Lung (tissue), 11 donors: ENCODE measurements at regions not wholly inside any gene's neighbourhood (a gene's known extent, or its start where the extent isn't known, plus 50 kb on each side); places are given as distances from the start of the nearest gene placed in this dataset.
"Not testable (repeated sequence)": the region's sequence is repeated elsewhere in the genome, so short reads cannot be mapped to it uniquely, and the experiment has no call there.

Experiments used
- ATAC-seq: fragments of 200-7000 bp; cut with Tn5 transposase; one replicate; pipeline ENCODE4 v1.9.1; 2020; ENCODE audit warnings: moderate number of reproducible peaks; ENCODE audit not compliant: insufficient read depth, low FRiP score
- DNase-seq, 3 donors: peaks; one replicate each; pipeline ENCODE4 v3.0.0-alpha.2; 2013 to 2017
- H3K27ac ChIP-seq, 2 donors: one replicate each; pipeline ENCODE4 v1.5.1; 2013; ENCODE audit warnings: mild to moderate bottlenecking in 2 of 2, moderate library complexity in 2 of 2, control low read depth in 1 of 2, inconsistent platforms in 1 of 2, low read depth in 1 of 2, low read length in 1 of 2
- H3K27me3 ChIP-seq, 3 donors: one replicate each; pipeline ENCODE4 v1.5.1; 2013; ENCODE audit warnings: low read length in 2 of 3; ENCODE audit not compliant: control insufficient read depth in 3 of 3, insufficient read depth in 3 of 3
- H3K36me3 ChIP-seq, 4 donors: one replicate each; pipeline ENCODE4 v1.5.1; 2013; ENCODE audit warnings: low read length in 4 of 4, mild to moderate bottlenecking in 1 of 4, moderate library complexity in 1 of 4; ENCODE audit not compliant: control insufficient read depth in 4 of 4, insufficient read depth in 4 of 4
- H3K4me1 ChIP-seq, 5 donors: one replicate each; pipeline ENCODE4 v1.5.1; 2013; ENCODE audit warnings: low read length in 5 of 5, mild to moderate bottlenecking in 2 of 5, moderate library complexity in 1 of 5; ENCODE audit not compliant: control insufficient read depth in 5 of 5, insufficient read depth in 5 of 5
- H3K4me3 ChIP-seq: one replicate; pipeline ENCODE4 v1.5.1; 2013; ENCODE audit warnings: mild to moderate bottlenecking, control low read depth, moderate library complexity
- H3K9ac ChIP-seq, 2 donors: one replicate each; pipeline ENCODE4 v1.5.1; 2013; ENCODE audit warnings: low read length in 2 of 2, control low read depth in 1 of 2; ENCODE audit not compliant: insufficient read depth in 1 of 2
- H3K9me3 ChIP-seq, 4 donors: one replicate each; pipeline ENCODE4 v1.5.1; 2013; ENCODE audit warnings: low read length in 3 of 4, mild to moderate bottlenecking in 1 of 4, moderate library complexity in 1 of 4; ENCODE audit not compliant: control insufficient read depth in 4 of 4, insufficient read depth in 3 of 4
- WGBS, 2 donors: extraction: QIAGEN DNeasy Blood & Tissue Kit; methylation state at CpG; one replicate each; pipeline ENCODE4 v1.1.7; 2013; 5-methylcytosine and 5-hydroxymethylcytosine counted together
- TF ChIP-seq, protein P1 (sequence below): IDR thresholded peaks from 2 replicates; pipeline ENCODE4 v1.5.1; 2012; ENCODE audit warnings: mild to moderate bottlenecking; ENCODE audit errors: control extremely low read depth, extremely low read depth
- donor health status: control.
- donor health status: control.
- donor health status: Bipolar disorder and iron deficiency.
- donor health status: healthy.
- donor health status: DM: yes; HTN: yes; CAD: no.

DNA sequence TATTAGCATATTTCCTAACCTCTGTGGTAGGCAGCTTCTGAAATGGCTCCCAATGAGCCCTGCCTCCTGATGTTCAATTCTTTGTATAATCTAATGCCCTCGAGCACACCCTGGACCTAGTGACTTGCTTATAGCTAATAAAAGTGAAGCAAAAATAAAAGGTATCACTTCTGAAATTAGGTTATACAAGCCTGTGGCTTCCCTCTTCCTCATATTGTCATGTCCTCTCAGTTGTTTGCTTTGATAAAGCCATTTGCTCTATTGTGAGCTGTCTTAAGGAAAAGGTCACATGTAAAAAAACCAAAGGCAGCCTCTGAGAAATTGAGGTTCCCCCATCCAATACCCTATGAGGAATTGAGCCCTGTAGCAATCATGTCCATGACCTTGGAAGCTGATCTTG lies 442.1 kb upstream of the ADGRB3 start:
- H3K36me3 ChIP-seq: no peaks in the 10 kb centered on the region
- ATAC-seq (no peak), DNase-seq (no peak)
- H3K4me1 ChIP-seq: peaks cover 0 to 9% (median 0%) of the 10 kb centered on the region in 5 donors
- no peaks in the 10 kb centered on the region for H3K27me3 ChIP-seq
- H3K4me3 ChIP-seq: no peak overlapping the region
- no peak overlapping the region for H3K9ac ChIP-seq
- 65 to 90% methylated on average over 1 of the region's 1 CpG for WGBS, 2 donors
- TF ChIP-seq, protein P1, sequence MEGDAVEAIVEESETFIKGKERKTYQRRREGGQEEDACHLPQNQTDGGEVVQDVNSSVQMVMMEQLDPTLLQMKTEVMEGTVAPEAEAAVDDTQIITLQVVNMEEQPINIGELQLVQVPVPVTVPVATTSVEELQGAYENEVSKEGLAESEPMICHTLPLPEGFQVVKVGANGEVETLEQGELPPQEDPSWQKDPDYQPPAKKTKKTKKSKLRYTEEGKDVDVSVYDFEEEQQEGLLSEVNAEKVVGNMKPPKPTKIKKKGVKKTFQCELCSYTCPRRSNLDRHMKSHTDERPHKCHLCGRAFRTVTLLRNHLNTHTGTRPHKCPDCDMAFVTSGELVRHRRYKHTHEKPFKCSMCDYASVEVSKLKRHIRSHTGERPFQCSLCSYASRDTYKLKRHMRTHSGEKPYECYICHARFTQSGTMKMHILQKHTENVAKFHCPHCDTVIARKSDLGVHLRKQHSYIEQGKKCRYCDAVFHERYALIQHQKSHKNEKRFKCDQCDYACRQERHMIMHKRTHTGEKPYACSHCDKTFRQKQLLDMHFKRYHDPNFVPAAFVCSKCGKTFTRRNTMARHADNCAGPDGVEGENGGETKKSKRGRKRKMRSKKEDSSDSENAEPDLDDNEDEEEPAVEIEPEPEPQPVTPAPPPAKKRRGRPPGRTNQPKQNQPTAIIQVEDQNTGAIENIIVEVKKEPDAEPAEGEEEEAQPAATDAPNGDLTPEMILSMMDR: no peak
- peaks cover 0 to 8% (median 3%) of the 10 kb centered on the region in 4 donors for H3K9me3 ChIP-seq
- no peak overlapping the region for H3K27ac ChIP-seq

DNA sequence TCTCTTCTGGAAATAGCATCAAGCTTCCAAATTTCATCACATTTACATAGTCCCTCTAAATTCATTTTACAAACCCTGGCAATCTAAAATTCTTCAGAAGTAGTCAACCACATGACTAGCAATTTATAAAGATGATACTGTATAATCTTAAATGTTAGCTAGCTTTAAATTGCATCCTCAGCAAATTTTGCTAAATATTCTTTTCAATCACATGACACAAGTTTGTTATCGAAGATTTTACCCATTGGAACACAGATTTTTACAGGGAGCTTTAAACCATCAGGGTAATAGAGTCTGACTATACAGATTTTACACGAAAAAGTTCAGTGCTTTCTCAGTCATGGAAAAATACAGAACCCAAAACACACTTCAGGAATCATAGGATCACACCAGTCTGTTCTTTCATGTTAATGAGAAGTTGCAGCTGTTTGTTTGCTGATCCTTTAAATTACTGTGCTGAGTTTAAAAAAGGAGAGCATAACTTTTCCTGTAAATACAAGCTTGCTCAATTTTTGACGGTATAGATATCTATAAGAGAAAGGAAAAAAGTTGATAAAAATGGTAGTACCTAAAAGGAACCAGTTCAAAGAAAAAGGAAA lies 445.8 kb upstream of the ADGRB3 start:
- TF ChIP-seq, protein P1: no peak
- no peaks in the 10 kb centered on the region for H3K27me3 ChIP-seq
- no peaks in the 10 kb centered on the region for H3K36me3 ChIP-seq
- DNase-seq (peak in 2 of 3 donors; percentile 68 to 74), ATAC-seq (no peak)
- 54 to 55% methylated on average over 3 of the region's 3 CpGs for WGBS, 2 donors
- no peak overlapping the region for H3K27ac ChIP-seq
- H3K4me1 ChIP-seq: peaks cover 0 to 9% (median 0%) of the 10 kb centered on the region in 5 donors
- H3K9ac ChIP-seq: no peak overlapping the region
- no peak overlapping the region for H3K4me3 ChIP-seq
- peaks cover 0 to under 1% (median 0%) of the 10 kb centered on the region in 4 donors for H3K9me3 ChIP-seq

DNA sequence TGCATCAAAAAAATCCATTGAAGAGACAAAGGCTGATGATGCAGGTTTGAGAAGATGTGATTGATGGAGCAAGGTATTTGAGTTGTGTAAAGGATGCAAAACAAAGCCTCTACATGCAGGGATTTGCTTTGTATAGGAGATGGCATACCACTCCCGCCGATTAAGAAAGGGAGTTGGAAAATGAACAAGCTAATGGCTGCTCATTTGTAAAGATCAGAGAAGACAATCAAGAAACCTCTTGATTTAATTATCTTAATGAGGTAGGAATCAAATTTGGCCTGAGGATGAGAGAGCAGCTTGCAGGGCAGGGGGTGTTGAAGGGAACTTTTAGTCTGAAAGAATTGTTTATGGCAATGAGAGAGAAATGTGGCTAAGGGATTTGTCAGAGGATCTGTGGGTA lies 448.2 kb upstream of the ADGRB3 start:
- H3K9ac ChIP-seq: no peak overlapping the region
- H3K36me3 ChIP-seq: no peaks in the 10 kb centered on the region
- peaks cover 0 to 9% (median 0%) of the 10 kb centered on the region in 5 donors for H3K4me1 ChIP-seq
- TF ChIP-seq, protein P1: no peak
- DNase-seq (no peak), ATAC-seq (no peak)
- H3K4me3 ChIP-seq: no peak overlapping the region
- no peaks in the 10 kb centered on the region for H3K27me3 ChIP-seq
- no peak overlapping the region for H3K27ac ChIP-seq
- 95 to 96% methylated on average over 2 of the region's 2 CpGs for WGBS, 2 donors
- no peaks in the 10 kb centered on the region for H3K9me3 ChIP-seq

DNA sequence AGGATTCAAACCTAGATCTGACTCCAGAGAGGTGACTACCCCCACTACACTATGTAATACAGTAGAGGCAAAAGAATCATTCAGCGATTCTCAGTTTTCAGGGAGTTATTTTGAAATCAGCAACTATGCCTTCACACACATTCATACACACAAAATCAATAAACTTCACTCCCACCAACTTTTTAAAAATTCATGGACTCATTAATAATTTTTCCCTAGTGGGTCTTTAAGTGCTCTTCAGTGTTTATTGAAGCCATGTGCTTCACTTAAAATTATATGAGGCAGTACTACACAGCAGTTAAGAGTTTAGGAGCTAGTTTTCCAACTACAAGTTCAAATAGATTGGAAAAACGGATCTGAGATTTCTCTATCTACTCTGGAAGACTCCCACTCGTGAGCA lies 452.7 kb upstream of the ADGRB3 start:
- TF ChIP-seq, protein P1: no peak
- Histone ChIP-seq H3K9ac (no peak overlapping the region), H3K9me3 (peaks cover 0 to 3% (median 0%) of the 10 kb centered on the region in 4 donors), H3K4me1 (no peaks in the 10 kb centered on the region), H3K27me3 (no peaks in the 10 kb centered on the region), H3K36me3 (no peaks in the 10 kb centered on the region), H3K27ac (no peak overlapping the region), H3K4me3 (no peak overlapping the region)
- no peak for DNase-seq
- 60 to 74% methylated on average over 3 of the region's 3 CpGs for WGBS, 2 donors
- no peak for ATAC-seq

DNA sequence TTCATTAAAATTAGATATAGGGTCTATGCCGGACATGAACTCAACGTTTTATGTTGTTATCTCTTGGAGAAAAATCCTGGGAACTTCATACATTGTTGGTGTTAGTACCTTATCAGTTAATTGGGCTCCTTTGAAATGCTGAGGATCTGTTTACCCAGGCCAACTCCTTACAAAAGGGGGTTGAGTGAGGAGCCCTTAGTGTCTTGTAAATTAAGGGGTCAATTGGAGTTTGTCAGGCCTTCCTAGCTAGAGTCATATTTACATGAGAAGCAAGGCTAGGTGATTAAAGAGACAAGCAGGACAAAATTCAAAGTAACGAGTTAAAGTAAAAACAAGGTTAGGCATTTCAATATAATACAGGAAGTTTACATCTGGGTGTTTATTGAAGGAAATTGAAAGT lies 454.1 kb upstream of the ADGRB3 start:
- not testable (repeated sequence) for H3K4me1 ChIP-seq, H3K9ac ChIP-seq, H3K27me3 ChIP-seq, H3K9me3 ChIP-seq, DNase-seq, H3K27ac ChIP-seq, H3K36me3 ChIP-seq, ATAC-seq, H3K4me3 ChIP-seq
- 55 to 57% methylated on average over 3 of the region's 3 CpGs for WGBS, 2 donors
